ENCODE measurements at regions not wholly inside any gene's neighbourhood (a gene's known extent, or its start where the extent isn't known, plus 50 kb on each side); places are given as distances from the start of the nearest gene placed in this dataset.

- TF ChIP-seq, protein P1, sequence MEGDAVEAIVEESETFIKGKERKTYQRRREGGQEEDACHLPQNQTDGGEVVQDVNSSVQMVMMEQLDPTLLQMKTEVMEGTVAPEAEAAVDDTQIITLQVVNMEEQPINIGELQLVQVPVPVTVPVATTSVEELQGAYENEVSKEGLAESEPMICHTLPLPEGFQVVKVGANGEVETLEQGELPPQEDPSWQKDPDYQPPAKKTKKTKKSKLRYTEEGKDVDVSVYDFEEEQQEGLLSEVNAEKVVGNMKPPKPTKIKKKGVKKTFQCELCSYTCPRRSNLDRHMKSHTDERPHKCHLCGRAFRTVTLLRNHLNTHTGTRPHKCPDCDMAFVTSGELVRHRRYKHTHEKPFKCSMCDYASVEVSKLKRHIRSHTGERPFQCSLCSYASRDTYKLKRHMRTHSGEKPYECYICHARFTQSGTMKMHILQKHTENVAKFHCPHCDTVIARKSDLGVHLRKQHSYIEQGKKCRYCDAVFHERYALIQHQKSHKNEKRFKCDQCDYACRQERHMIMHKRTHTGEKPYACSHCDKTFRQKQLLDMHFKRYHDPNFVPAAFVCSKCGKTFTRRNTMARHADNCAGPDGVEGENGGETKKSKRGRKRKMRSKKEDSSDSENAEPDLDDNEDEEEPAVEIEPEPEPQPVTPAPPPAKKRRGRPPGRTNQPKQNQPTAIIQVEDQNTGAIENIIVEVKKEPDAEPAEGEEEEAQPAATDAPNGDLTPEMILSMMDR (IDR thresholded peaks at IDR 0.05) = no peak
- no peak for TF ChIP-seq NFIC (IDR thresholded peaks at IDR 0.05; ENCODE audit: borderline replicate concordance)
These were observed 867.2 kb downstream of the BCL11B start for GRCh38 chr14:98404811-98405210.

All from SK-N-SH (cell line).